OCI-LY1 (cell line): ENCODE measurements at regions not wholly inside any gene's neighbourhood (a gene's known extent, or its start where the extent isn't known, plus 50 kb on each side); places are given as distances from the start of the nearest gene placed in this dataset.

ENCODE experiments used
- H2AFZ ChIP-seq: fragments of 200-600 bp; sonication (generic), shearing (Covaris generic); 2 replicates; pipeline ENCODE4 v1.6.0; 2014; ENCODE audit warnings: antibody characterized with exemption, mild to moderate bottlenecking, low read length
- H3F3A ChIP-seq: fragments of 200-600 bp; sonication (generic), shearing (Covaris generic); 2 replicates; pipeline ENCODE4 v1.6.0; 2014; ENCODE audit warnings: mild to moderate bottlenecking, antibody characterized with exemption, low read length, moderate library complexity; ENCODE audit not compliant: insufficient read depth
- H3K27ac ChIP-seq: fragments of 200-600 bp; sonication (generic); 2 replicates; pipeline ENCODE4 v1.5.1; 2014; ENCODE audit warnings: low read length, mixed run types, mild to moderate bottlenecking, low read depth; ENCODE audit not compliant: poor library complexity, severe bottlenecking
- H3K27me3 ChIP-seq: fragments of 200-600 bp; sonication (generic); 2 replicates; pipeline ENCODE4 v1.6.0; 2014; ENCODE audit warnings: antibody characterized with exemption, mild to moderate bottlenecking, low read length, moderate library complexity; ENCODE audit not compliant: insufficient read depth
- H3K36me3 ChIP-seq: fragments of 200-600 bp; sonication (generic); 2 replicates; pipeline ENCODE4 v1.6.1; 2014; ENCODE audit warnings: mild to moderate bottlenecking, antibody characterized with exemption, low read length, moderate library complexity, mixed read lengths; ENCODE audit not compliant: insufficient read depth
- H3K4me1 ChIP-seq: fragments of 200-600 bp; sonication (generic); 2 replicates; pipeline ENCODE4 v1.5.1; 2014; ENCODE audit warnings: mild to moderate bottlenecking, low read length, moderate library complexity; ENCODE audit not compliant: insufficient read depth, severe bottlenecking
- H3K4me2 ChIP-seq: fragments of 200-600 bp; sonication (generic), shearing (Covaris generic); 2 replicates; pipeline ENCODE4 v1.6.1; 2014; ENCODE audit warnings: low read length
- H3K4me3 ChIP-seq: fragments of 200-600 bp; sonication (generic); 2 replicates; pipeline ENCODE4 v1.5.1; 2014; ENCODE audit warnings: low read length, low read depth, mild to moderate bottlenecking, mixed read lengths; ENCODE audit not compliant: poor library complexity, severe bottlenecking
- H3K79me2 ChIP-seq: fragments of 200-600 bp; shearing (Covaris generic); 2 replicates; pipeline ENCODE4 v1.6.1; 2016; ENCODE audit warnings: mixed run types, low read length, mixed read lengths; ENCODE audit not compliant: insufficient read depth
- H3K9ac ChIP-seq: fragments of 200-600 bp; sonication (generic), shearing (Covaris generic); 2 replicates; pipeline ENCODE4 v1.6.1; 2014; ENCODE audit warnings: mild to moderate bottlenecking, low read length, mixed read lengths
- H3K9me2 ChIP-seq: fragments of 200-600 bp; sonication (generic), shearing (Covaris generic); 2 replicates; pipeline ENCODE4 v1.6.1; 2014; ENCODE audit warnings: low read depth, mild to moderate bottlenecking, low read length, mixed read lengths
- H3K9me3 ChIP-seq: fragments of 200-600 bp; shearing (Covaris generic); 2 replicates; pipeline ENCODE4 v1.6.1; 2014; ENCODE audit warnings: low read length, mixed read lengths
- H4K20me1 ChIP-seq: fragments of 200-600 bp; sonication (generic), shearing (Covaris generic); 2 replicates; pipeline ENCODE4 v1.6.0; 2016; ENCODE audit warnings: mild to moderate bottlenecking, low read length; ENCODE audit not compliant: insufficient read depth
- EZH2 ChIP-seq: fragments of 200-600 bp; sonication (generic), shearing (Covaris generic); IDR thresholded peaks from 2 replicates; pipeline ENCODE4 v1.8.0; 2017; ENCODE audit warnings: borderline replicate concordance, mixed run types, mild to moderate bottlenecking, antibody characterized with exemption, low read length, moderate library complexity, mixed read lengths
- TF ChIP-seq, protein P1 (sequence below): fragments of 200-600 bp; sonication (generic), shearing (Covaris generic); IDR thresholded peaks from 2 replicates; pipeline ENCODE4 v1.5.1; 2017; ENCODE audit warnings: mild to moderate bottlenecking, antibody characterized with exemption, low read length, moderate library complexity, mixed read lengths

DNA sequence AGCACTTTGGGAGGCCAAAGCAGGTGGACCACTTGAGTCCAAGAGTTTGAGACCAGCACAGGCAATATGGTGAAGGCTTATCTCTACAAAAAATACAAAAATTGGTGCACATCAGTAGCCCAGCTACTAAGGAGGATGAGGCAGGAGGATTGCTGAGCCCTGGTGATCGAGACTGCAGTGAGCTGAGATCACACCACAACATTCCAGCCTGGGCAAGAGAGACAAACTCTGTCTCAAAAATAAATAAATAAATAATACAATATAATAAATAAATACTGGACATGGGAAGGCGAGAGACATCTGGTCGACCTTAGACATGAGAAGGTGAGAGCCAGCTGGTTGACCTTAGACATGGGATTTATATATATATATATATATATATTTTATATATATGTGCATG lies 119.8 kb upstream of the SLC38A4 start:
- no peaks in the 10 kb centered on the region for H4K20me1 ChIP-seq
- no peaks in the 10 kb centered on the region for H3K4me1 ChIP-seq
- no peaks in the 10 kb centered on the region for H3F3A ChIP-seq
- H3K9ac ChIP-seq: no peak overlapping the region
- H3K27me3 ChIP-seq: no peaks in the 10 kb centered on the region
- H3K4me2 ChIP-seq: no peak overlapping the region
- H3K27ac ChIP-seq: no peak overlapping the region
- H3K9me2 ChIP-seq: no peaks in the 10 kb centered on the region
- H3K79me2 ChIP-seq: no peaks in the 10 kb centered on the region
- TF ChIP-seq, protein P1, sequence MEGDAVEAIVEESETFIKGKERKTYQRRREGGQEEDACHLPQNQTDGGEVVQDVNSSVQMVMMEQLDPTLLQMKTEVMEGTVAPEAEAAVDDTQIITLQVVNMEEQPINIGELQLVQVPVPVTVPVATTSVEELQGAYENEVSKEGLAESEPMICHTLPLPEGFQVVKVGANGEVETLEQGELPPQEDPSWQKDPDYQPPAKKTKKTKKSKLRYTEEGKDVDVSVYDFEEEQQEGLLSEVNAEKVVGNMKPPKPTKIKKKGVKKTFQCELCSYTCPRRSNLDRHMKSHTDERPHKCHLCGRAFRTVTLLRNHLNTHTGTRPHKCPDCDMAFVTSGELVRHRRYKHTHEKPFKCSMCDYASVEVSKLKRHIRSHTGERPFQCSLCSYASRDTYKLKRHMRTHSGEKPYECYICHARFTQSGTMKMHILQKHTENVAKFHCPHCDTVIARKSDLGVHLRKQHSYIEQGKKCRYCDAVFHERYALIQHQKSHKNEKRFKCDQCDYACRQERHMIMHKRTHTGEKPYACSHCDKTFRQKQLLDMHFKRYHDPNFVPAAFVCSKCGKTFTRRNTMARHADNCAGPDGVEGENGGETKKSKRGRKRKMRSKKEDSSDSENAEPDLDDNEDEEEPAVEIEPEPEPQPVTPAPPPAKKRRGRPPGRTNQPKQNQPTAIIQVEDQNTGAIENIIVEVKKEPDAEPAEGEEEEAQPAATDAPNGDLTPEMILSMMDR: no peak
- TF ChIP-seq EZH2: no peak
- H2AFZ ChIP-seq: no peak overlapping the region
- H3K9me3 ChIP-seq: no peaks in the 10 kb centered on the region
- no peak overlapping the region for H3K4me3 ChIP-seq
- no peaks in the 10 kb centered on the region for H3K36me3 ChIP-seq

DNA sequence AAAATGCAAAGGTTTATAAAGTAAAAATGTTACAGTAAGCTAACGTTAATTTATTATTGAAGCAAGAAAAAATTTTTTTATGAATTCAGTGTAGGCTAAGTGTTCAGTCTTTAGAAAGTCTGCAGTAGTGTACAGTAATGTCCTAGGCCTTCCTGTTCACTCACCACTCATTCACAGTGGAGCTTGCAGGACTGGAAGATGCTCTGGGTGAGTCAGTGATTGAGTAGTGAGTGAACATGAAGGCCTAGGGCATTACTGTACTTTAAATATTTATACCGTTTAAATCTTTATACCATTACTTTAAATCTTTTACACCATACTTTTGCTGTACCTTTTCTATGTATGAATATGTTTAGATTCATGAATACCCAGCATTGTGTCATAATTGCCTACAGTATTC lies 120.3 kb upstream of the SLC38A4 start:
- Histone ChIP-seq H3F3A (no peaks in the 10 kb centered on the region), H4K20me1 (no peaks in the 10 kb centered on the region), H2AFZ (no peak overlapping the region), H3K27ac (no peak overlapping the region), H3K36me3 (no peaks in the 10 kb centered on the region), H3K79me2 (no peaks in the 10 kb centered on the region), H3K9ac (no peak overlapping the region), H3K9me2 (no peaks in the 10 kb centered on the region), H3K4me1 (no peaks in the 10 kb centered on the region), H3K4me2 (no peak overlapping the region), H3K27me3 (no peaks in the 10 kb centered on the region), H3K9me3 (no peaks in the 10 kb centered on the region), H3K4me3 (no peak overlapping the region)
- no peak for TF ChIP-seq EZH2
- TF ChIP-seq, protein P1: no peak

DNA sequence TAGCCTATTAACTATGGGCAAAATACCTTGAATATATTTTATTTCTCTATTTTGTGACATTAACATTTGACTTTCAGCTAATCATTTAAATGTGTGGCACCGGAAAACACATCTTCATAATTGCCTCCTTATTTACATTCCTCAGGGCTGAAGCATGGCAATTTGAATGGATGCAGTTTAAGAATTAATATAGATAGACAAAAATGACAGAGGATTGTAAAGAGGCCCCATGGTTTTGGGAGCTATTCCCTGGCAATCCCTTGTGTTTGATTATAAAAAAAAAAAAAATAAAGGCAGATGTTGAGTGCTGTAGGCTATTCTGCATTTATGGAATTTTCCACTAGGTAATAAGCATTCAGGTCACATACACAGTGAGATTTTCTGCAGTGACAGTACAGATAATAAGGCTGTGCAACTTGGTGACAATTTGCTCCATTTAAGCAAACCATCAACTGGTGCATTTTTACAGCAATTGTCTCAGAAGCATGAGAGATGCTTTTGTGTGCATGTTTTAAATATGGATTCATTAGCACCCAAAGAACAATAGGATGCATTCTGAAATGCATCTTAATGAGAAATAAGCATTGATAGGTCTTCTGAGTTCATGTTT lies 123.2 kb upstream of the SLC38A4 start:
- TF ChIP-seq, protein P1: no peak
- TF ChIP-seq EZH2: no peak
- Histone ChIP-seq H2AFZ (no peak overlapping the region), H3K36me3 (no peaks in the 10 kb centered on the region), H3K4me1 (no peaks in the 10 kb centered on the region), H3F3A (no peaks in the 10 kb centered on the region), H3K27ac (no peak overlapping the region), H4K20me1 (no peaks in the 10 kb centered on the region), H3K4me3 (no peak overlapping the region), H3K9ac (no peak overlapping the region), H3K4me2 (no peak overlapping the region), H3K27me3 (no peaks in the 10 kb centered on the region), H3K79me2 (no peaks in the 10 kb centered on the region), H3K9me3 (no peaks in the 10 kb centered on the region), H3K9me2 (no peaks in the 10 kb centered on the region)
